ENCODE measurements at regions not wholly inside any gene's neighbourhood (a gene's known extent, or its start where the extent isn't known, plus 50 kb on each side); places are given as distances from the start of the nearest gene placed in this dataset.

DNA sequence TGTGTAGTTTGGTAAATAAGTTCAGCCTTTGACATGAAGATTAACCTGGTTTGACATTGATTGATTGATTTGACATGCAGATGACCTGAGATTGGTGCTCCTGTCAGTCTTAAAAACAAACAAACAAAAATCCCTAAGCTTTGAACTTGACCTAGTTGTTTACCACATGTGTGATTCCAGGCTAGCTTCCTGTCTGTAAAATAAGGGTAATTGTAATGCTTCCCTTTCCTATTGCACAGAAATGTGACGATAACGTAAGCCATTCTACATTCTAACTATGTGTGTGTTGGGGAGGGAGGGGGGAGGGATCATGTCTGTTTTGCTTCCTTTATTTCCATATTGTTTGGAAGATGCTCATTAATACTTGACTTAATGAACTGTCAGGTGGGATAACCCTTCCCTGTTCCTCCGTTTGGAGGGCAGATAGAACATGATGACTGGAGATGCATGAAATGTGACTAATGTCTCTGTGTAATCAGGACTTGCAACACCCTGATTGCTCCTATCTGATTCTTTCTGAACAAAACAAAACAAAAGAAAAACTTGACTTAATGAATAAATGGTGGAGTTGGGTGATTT lies 106.1 kb upstream of the CLMP start:
- Mint-ChIP-seq H3K4me3 (peak overlapping the region; percentile 28), H3K4me1 (peaks cover 55% of the 10 kb centered on the region), H3K36me3 (ENCODE audit: low read depth) (no peaks in the 10 kb centered on the region), H3K27ac (no peak overlapping the region), H3K27me3 (ENCODE audit: low read depth, poor library complexity) (peaks cover 47% of the 10 kb centered on the region), H3K9me3 (no peaks in the 10 kb centered on the region)
- TF ChIP-seq, protein P1, sequence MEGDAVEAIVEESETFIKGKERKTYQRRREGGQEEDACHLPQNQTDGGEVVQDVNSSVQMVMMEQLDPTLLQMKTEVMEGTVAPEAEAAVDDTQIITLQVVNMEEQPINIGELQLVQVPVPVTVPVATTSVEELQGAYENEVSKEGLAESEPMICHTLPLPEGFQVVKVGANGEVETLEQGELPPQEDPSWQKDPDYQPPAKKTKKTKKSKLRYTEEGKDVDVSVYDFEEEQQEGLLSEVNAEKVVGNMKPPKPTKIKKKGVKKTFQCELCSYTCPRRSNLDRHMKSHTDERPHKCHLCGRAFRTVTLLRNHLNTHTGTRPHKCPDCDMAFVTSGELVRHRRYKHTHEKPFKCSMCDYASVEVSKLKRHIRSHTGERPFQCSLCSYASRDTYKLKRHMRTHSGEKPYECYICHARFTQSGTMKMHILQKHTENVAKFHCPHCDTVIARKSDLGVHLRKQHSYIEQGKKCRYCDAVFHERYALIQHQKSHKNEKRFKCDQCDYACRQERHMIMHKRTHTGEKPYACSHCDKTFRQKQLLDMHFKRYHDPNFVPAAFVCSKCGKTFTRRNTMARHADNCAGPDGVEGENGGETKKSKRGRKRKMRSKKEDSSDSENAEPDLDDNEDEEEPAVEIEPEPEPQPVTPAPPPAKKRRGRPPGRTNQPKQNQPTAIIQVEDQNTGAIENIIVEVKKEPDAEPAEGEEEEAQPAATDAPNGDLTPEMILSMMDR (IDR thresholded peaks at IDR 0.05) = no peak
- no peak for DNase-seq

DNA sequence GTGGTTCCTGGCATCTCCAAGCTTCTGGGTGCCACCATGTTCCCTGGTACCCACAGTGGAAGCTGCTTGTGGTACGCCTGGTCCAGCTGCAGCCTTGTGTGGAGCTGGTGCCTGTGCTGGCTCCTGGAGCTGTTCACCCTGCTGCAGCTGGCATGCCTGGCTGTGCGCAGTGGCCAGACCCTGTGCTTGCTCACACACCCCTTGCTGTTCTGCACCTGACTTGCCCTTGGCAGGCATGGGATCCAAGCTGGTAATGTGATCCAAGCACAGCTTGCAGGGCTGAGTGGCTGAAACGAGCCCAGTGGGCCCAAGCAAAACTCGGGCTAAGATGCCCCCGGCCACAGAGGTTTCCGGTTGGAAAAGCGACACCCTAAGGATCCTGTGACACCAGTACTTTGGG lies 104.7 kb upstream of the CLMP start:
- DNase-seq = no peak
- Mint-ChIP-seq H3K4me1 (peaks cover 54% of the 10 kb centered on the region), H3K27me3 (ENCODE audit: low read depth, poor library complexity) (peaks cover 49% of the 10 kb centered on the region), H3K4me3 (no peak overlapping the region), H3K9me3 (no peaks in the 10 kb centered on the region), H3K27ac (no peak overlapping the region), H3K36me3 (ENCODE audit: low read depth) (no peaks in the 10 kb centered on the region)
- TF ChIP-seq, protein P1 (IDR thresholded peaks at IDR 0.05) = no peak

DNA sequence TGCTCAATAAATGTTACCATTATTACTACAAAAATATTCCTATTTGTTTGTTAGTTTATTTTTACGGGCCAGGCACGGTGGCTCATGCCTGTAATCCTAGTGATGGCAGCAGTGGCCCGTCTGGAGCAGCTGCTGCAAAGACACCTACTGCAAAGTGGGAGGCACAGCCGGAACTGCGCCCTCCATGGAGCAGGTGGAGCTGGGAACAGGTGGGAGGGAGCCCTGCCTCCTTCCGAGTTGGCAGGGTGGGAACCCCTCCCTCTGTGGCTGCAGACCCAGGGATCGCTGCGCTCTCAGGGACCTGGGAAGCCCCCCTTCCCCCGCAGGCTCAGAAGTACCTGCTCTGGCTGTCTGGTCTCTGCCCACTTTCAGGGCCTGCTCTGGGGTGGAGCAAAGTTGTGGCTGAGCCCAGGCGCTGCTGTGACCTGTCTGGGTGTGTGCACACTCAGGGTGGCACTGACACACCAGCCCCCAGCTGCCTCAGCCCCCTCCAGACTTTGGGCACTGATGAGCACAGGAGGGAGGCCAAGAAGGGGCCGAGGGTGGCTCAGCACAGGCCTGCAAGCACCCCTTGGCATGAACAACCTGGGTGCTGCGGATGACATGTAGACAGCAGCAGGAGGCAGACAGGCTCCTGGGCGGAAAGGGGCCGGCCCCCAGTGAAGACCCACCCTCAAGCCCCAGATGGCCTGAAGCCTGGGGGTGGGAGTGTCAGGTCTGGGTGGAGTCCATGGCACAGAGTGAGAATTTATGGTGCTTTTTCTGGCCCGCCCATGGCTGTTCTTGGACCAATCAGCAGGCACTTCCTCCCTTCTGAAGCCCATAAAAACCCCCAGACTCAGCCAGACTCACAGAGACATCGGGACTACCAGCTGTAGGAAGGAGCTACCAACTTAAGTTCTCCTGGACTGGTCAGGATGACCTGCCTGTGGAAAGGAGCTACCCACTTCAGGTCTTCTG lies 103.7 kb upstream of the CLMP start:
- Mint-ChIP-seq H3K9me3 (no peaks in the 10 kb centered on the region), H3K27me3 (ENCODE audit: low read depth, poor library complexity) (peaks cover 42% of the 10 kb centered on the region), H3K4me1 (peaks cover 45% of the 10 kb centered on the region), H3K4me3 (no peak overlapping the region), H3K36me3 (ENCODE audit: low read depth) (no peaks in the 10 kb centered on the region), H3K27ac (no peak overlapping the region)
- peak; percentile 71 for DNase-seq
- TF ChIP-seq, protein P1 (IDR thresholded peaks at IDR 0.05) = no peak

DNA sequence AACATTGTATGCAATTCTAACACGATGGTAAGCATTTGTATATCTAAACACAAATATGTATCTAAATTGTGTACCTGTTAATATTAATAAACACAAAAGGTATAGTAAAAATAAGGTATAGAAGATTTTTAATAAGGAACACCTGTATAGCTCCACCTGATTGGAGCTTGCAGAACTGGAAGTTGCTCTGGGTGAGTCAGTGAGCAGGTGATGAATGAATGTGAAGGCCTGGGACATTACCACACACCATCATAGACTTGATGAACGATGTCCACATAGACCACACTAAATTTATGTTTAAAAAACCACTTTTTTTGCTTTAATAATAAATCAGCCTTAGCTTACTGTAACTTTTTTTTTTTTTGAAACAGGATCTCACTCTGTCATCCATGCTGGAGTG lies 97.6 kb upstream of the CLMP start:
- Mint-ChIP-seq H3K4me1 (peaks cover 3% of the 10 kb centered on the region), H3K9me3 (no peaks in the 10 kb centered on the region), H3K4me3 (no peak overlapping the region), H3K27ac (no peak overlapping the region), H3K27me3 (ENCODE audit: low read depth, poor library complexity) (peaks cover 11% of the 10 kb centered on the region), H3K36me3 (ENCODE audit: low read depth) (no peaks in the 10 kb centered on the region)
- no peak for DNase-seq
- TF ChIP-seq, protein P1 (IDR thresholded peaks at IDR 0.05) = no peak

DNA sequence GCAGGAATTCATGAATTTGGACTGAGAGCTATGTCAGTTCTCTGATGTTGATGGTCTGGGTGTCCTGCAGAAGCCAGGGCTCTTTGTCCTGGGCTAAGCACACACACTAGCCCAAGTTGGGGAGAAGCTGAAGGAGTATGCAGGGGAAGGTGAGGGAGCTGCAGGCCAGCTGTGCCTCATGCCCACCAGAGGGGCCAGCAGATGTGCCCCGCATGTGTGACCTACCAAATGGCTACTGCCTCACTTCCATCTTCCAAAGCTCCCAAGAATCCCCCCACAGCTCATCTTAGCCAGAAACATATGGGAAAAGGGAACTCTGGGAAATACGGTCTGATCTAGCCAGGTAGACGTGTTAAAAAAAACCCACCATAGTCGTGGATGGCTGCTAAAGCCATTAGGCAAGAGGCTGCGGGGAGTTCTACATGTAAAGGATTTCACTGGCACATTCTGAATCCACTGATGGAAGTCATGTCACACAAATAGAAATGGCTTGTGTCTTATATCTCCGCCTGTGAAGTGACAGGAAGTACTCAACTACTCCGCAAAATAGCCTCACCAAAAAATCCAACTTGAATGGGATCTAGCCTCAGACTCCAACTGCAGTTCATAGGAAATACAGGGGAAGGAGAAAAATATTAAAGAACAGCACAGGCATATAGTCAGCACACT lies 96.3 kb upstream of the CLMP start:
- no peaks in the 10 kb centered on the region for H3K4me1 Mint-ChIP-seq
- DNase-seq = no peak
- TF ChIP-seq, protein P1 (IDR thresholded peaks at IDR 0.05) = no peak
- H3K36me3 Mint-ChIP-seq (ENCODE audit: low read depth) = no peaks in the 10 kb centered on the region
- peaks cover 3% of the 10 kb centered on the region for H3K9me3 Mint-ChIP-seq
- H3K27me3 Mint-ChIP-seq (ENCODE audit: low read depth, poor library complexity) = peaks cover 9% of the 10 kb centered on the region
- H3K27ac Mint-ChIP-seq = no peak overlapping the region
- H3K4me3 Mint-ChIP-seq = no peak overlapping the region
